Prostate gland (tissue), 2 donors: ENCODE measurements at regions not wholly inside any gene's neighbourhood (a gene's known extent, or its start where the extent isn't known, plus 50 kb on each side); places are given as distances from the start of the nearest gene placed in this dataset.

Source experiments
- DNase-seq: peaks from one replicate; pipeline ENCODE4 v3.0.0-alpha.2; 2019; ENCODE audit warnings: low spot score
- H3K27ac ChIP-seq, 2 donors: fragments of 200-600 bp; sonication (generic); 2 replicates each; pipeline ENCODE4 v1.5.1; 2017 to 2019
- H3K27me3 ChIP-seq: fragments of 200-600 bp; sonication (generic); replicated peaks from 2 replicates; pipeline ENCODE4 v1.5.1; 2019; ENCODE audit not compliant: insufficient read depth
- H3K36me3 ChIP-seq, 2 donors: fragments of 200-600 bp; sonication (generic); 1 replicate in 1 of 2; 2 replicates in 1 of 2; pipeline versions ENCODE4 v1.5.1 to v1.8.1; 2017 to 2019
- H3K4me1 ChIP-seq: fragments of 200-600 bp; sonication (generic); replicated peaks from 2 replicates; pipeline ENCODE4 v1.5.1; 2019
- H3K4me3 ChIP-seq, 2 donors: fragments of 200-600 bp; sonication (generic); 2 replicates each; pipeline ENCODE4 v1.5.1; 2017 to 2019
- H3K9me3 ChIP-seq: fragments of 200-600 bp; sonication (generic); 2 replicates; pipeline ENCODE4 v1.5.1; 2017
- CTCF ChIP-seq, 4 experiments: fragments of 200-600 bp in 2 of 4; fragments of 450-650 bp in 2 of 4; sonication (generic) in 2 of 4; IDR thresholded peaks; 1 replicate in 3 of 4; 2 replicates in 1 of 4; pipeline ENCODE4 v1.5.1; 2016 to 2019; ENCODE audit warnings: antibody characterized with exemption in 4 of 4, mild to moderate bottlenecking in 2 of 4, moderate library complexity in 2 of 4
- POLR2A ChIP-seq: fragments of 450-650 bp; IDR thresholded peaks from one replicate; pipeline ENCODE4 v1.6.1; 2016; ENCODE audit warnings: antibody characterized with exemption, mild to moderate bottlenecking
- POLR2AphosphoS5 ChIP-seq: sonication (generic); formaldehyde crosslinking; IDR thresholded peaks from one replicate; pipeline ENCODE4 v1.6.1; 2017; ENCODE audit warnings: antibody characterized with exemption
- WGBS: methylation state at CpG from one replicate; pipeline ENCODE4 v1.1.5; 2018; 5-methylcytosine and 5-hydroxymethylcytosine counted together
- intact Hi-C: fragments of 100-400 bp; cut with DNase I; formaldehyde crosslinking; loops from one replicate; pipeline ENCODE4 v1.14.2; 2022

DNA sequence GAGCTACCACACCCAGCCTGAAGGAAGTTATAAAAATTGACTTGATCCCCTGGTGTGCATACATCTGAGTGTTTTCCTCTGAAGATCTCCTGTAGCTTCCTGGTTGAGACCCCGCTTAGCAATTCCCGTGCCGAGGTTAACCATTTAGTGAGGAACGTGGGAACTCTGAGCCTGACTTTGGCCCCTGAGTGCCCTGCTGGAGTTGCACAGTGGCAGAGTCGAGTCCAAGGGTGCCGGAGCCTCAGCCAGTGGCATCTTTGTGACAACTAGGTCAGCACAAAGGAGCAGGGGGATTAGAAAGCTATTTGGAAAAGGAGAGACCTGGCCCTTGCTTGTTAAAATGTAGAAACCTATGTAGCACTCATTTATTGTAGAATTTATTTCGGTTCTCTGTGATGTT, 561.2 kb upstream of the SALL3 start:
- no peak for TF ChIP-seq CTCF (IDR thresholded peaks at IDR 0.05)
- Histone ChIP-seq H3K27ac (no peak overlapping the region), H3K4me1 (no peaks in the 10 kb centered on the region), H3K36me3 (no peaks in the 10 kb centered on the region), H3K9me3 (no peaks in the 10 kb centered on the region), H3K27me3 (no peaks in the 10 kb centered on the region), H3K4me3 (no peak overlapping the region)
- intact Hi-C loops = no loop called here
- WGBS = 74% methylated on average over 7 of the region's 7 CpGs
- DNase-seq = no peak

GRCh38 chr18:78419171-78419570, 560.4 kb upstream of the SALL3 start:
- H3K4me3 ChIP-seq = no peak overlapping the region

GRCh38 chr18:78420116-78420515, 559.5 kb upstream of the SALL3 start:
- no peaks in the 10 kb centered on the region for H3K27me3 ChIP-seq
- no peak overlapping the region for H3K4me3 ChIP-seq
- no peaks in the 10 kb centered on the region for H3K4me1 ChIP-seq
- H3K36me3 ChIP-seq = no peaks in the 10 kb centered on the region
- no peak overlapping the region for H3K27ac ChIP-seq
- intact Hi-C loops = no loop called here
- no peaks in the 10 kb centered on the region for H3K9me3 ChIP-seq
- DNase-seq = no peak
- no peak for TF ChIP-seq POLR2A
- no peak for TF ChIP-seq POLR2AphosphoS5
- no peak for TF ChIP-seq CTCF (IDR thresholded peaks at IDR 0.05)
- WGBS = 84% methylated on average over 10 of the region's 10 CpGs

More at GRCh38 chr18:78419171-78419570, 560.4 kb upstream of the SALL3 start:
- H3K27ac ChIP-seq = no peak overlapping the region
- no peaks in the 10 kb centered on the region for H3K36me3 ChIP-seq
- no peak for DNase-seq
- no peak for TF ChIP-seq POLR2A
- no peak for TF ChIP-seq POLR2AphosphoS5
- TF ChIP-seq CTCF (IDR thresholded peaks at IDR 0.05) = no peak
- H3K9me3 ChIP-seq = no peaks in the 10 kb centered on the region
- WGBS = 94% methylated on average over 7 of the region's 7 CpGs
- intact Hi-C loops = no loop called here
- H3K27me3 ChIP-seq = no peaks in the 10 kb centered on the region
- no peaks in the 10 kb centered on the region for H3K4me1 ChIP-seq

DNA sequence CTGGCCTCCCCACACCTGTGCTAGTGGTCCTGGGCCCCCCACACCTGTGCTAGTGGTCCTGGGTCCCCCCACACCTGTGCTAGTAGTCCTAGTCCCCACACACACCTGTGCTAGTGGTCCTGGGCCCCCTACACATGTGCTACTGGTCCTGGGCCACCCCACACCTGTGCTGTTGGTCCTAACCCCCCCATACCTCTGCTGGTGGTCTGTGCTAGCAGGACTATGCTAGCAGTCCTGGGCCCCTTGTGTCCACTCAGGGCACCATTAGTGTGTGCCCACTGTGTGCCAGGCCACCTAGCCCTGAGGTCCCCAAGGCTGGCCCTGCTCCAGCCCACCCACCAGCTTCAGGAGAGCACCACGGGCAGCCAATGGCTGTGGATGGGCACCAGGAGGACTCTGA, 558.2 kb upstream of the SALL3 start:
- Histone ChIP-seq H3K9me3 (no peaks in the 10 kb centered on the region), H3K4me1 (no peaks in the 10 kb centered on the region), H3K4me3 (no peak overlapping the region), H3K36me3 (no peaks in the 10 kb centered on the region), H3K27me3 (no peaks in the 10 kb centered on the region), H3K27ac (no peak overlapping the region)
- no peak for DNase-seq
- TF ChIP-seq POLR2A = no peak
- TF ChIP-seq POLR2AphosphoS5 = no peak
- TF ChIP-seq CTCF (IDR thresholded peaks at IDR 0.05) = no peak
- WGBS = no CpG with 5 or more reads among the region's 1 CpG
- intact Hi-C loops = no loop called here

DNA sequence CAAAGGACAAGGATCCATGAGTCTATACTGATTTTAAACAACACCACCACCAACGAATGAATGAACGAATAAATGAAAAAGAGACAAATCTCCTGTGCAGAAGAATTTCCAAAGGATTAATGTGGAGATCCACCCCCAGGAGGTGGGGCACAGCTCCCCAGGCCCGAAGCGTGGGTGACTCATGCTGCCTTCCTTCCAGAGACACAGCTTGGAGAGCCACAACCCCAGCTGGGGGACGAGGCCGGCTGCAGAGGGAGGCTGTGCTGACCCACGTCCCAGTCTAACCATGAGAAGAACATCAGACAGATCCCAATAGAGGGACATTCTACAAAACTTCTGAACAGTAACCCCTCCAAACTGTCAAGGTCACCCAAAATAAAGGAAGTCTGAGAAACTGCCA, 557.3 kb upstream of the SALL3 start:
- WGBS = 86% methylated on average over 7 of the region's 7 CpGs
- no peak overlapping the region for H3K27ac ChIP-seq
- no peak for DNase-seq
- no peaks in the 10 kb centered on the region for H3K9me3 ChIP-seq
- H3K27me3 ChIP-seq = no peaks in the 10 kb centered on the region
- H3K36me3 ChIP-seq = no peaks in the 10 kb centered on the region
- H3K4me3 ChIP-seq = no peak overlapping the region
- intact Hi-C loops = no loop called here
- H3K4me1 ChIP-seq = no peaks in the 10 kb centered on the region
- TF ChIP-seq CTCF (IDR thresholded peaks at IDR 0.05) (no peak), POLR2AphosphoS5 (no peak), POLR2A (no peak)
